NB4 (cell line): ENCODE measurements at regions not wholly inside any gene's neighbourhood (a gene's known extent, or its start where the extent isn't known, plus 50 kb on each side); places are given as distances from the start of the nearest gene placed in this dataset.

Source experiments
- MYC ChIP-seq: IDR thresholded peaks from 2 replicates; pipeline ENCODE4 v1.6.1; 2011; ENCODE audit warnings: low read depth, low read length
- POLR2A ChIP-seq: IDR thresholded peaks from 2 replicates; pipeline ENCODE4 v1.6.1; 2011; ENCODE audit warnings: mild to moderate bottlenecking; ENCODE audit not compliant: insufficient read length; ENCODE audit errors: extremely low read depth
- TF ChIP-seq, protein P1 (sequence below): IDR thresholded peaks from one replicate; pipeline ENCODE4 v1.5.1; 2012; ENCODE audit warnings: low read depth, low read length
- TF ChIP-seq, protein P2 (sequence below): IDR thresholded peaks from 2 replicates; pipeline ENCODE4 v1.6.1; 2011; ENCODE audit warnings: low read depth, low read length

DNA sequence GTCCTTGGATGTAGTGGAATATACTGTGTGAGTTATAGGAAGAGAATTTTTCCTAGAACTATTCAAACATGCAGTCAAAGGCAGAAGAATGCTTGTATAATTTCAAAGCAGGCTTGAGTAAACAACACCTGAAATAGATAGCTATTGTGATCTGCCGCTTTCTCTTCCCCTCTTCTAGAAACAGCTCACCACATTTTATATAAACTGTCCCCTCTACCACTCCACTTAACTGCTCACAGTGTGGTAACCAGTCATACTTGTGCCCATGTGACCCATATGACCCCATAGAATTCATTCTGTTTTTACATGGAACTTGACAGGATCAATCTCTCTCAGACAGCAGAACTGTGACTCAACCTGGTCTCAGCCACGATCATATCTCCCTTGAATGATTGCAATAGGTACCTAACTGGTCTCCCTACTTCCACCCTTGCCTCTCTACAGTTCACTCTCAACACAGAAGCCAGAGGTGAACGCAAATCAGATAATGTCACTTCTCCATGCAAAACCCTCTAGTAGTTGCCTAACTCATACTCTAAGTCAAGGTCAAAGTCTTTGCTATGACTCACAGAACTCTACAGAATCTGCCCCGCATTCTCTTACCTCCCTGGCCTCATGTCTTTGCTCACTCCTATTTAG lies 85.6 kb upstream of the EFHC2 start:
- TF ChIP-seq, protein P1, sequence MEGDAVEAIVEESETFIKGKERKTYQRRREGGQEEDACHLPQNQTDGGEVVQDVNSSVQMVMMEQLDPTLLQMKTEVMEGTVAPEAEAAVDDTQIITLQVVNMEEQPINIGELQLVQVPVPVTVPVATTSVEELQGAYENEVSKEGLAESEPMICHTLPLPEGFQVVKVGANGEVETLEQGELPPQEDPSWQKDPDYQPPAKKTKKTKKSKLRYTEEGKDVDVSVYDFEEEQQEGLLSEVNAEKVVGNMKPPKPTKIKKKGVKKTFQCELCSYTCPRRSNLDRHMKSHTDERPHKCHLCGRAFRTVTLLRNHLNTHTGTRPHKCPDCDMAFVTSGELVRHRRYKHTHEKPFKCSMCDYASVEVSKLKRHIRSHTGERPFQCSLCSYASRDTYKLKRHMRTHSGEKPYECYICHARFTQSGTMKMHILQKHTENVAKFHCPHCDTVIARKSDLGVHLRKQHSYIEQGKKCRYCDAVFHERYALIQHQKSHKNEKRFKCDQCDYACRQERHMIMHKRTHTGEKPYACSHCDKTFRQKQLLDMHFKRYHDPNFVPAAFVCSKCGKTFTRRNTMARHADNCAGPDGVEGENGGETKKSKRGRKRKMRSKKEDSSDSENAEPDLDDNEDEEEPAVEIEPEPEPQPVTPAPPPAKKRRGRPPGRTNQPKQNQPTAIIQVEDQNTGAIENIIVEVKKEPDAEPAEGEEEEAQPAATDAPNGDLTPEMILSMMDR, result no peak
- TF ChIP-seq, protein P2, sequence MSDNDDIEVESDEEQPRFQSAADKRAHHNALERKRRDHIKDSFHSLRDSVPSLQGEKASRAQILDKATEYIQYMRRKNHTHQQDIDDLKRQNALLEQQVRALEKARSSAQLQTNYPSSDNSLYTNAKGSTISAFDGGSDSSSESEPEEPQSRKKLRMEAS, result no peak
- TF ChIP-seq POLR2A (no peak), MYC (no peak)
